HG03066 (cell line): ENCODE measurements at regions not wholly inside any gene's neighbourhood (a gene's known extent, or its start where the extent isn't known, plus 50 kb on each side); places are given as distances from the start of the nearest gene placed in this dataset.
"Not testable (repeated sequence)": the region's sequence is repeated elsewhere in the genome, so short reads cannot be mapped to it uniquely, and the experiment has no call there.

Source experiments
- ATAC-seq: cut with Tn5 transposase; IDR thresholded peaks from one replicate; pipeline ENCODE4 v1.9.1; 2021; ENCODE audit warnings: low read depth; ENCODE audit not compliant: unreplicated experiment

GRCh38 chr9:78437806-78438205, 140.9 kb downstream of the PSAT1 start:
- no peak for ATAC-seq

- ATAC-seq = no peak
These were observed 141.3 kb downstream of the PSAT1 start for GRCh38 chr9:78438211-78438610.

DNA sequence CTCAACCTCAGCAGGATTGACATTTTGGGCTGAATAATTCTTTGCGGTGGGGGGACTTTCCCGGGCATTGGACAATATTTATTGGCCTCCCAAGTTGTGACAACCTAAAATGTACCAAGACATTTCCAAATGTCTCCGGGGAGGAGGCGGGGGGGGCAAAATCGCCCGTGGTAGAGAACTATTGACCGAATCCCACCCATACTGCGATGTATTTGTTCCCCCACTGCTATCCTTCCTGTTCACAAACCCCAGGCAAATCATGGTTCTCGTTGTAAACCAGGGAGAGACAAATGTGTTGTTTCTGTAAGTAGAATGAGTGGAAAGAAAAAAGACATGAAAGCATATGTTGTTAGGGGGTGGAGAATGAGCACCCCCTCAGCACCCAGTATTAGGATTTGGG, 141.9 kb downstream of the PSAT1 start:
- ATAC-seq = no peak

DNA sequence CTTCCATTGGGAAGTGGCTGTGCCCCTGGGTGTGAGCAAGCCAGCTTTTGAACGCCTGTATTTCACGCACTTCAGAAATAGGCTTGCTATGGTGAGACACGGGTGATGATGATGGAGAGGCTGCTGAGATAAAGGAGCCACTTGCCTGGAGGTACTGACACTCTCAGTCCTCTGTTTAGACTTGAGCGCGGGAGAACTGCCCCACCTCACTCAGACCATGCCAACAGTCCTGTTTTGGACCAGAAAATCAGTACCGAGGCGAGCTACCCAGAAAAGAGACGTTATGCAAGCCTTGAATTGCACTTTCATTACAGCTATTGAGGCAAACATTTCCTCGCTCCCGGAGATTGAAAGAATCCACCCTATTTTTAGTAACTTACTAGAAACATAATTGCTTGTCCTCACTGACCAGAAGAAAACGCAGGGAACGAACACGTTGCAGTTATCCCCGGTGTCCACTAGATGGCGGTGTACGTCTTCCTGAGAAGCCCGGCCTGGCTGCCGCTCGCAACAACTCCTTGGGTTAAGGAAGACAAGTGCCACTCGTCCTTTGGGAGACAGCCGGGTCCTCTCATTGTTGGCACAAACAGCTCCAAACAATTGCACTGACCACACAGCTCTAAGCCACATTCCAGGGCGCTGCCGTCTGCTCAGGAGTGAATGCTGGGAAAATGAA, 142.4 kb downstream of the PSAT1 start:
- ATAC-seq = peak; percentile 69

DNA sequence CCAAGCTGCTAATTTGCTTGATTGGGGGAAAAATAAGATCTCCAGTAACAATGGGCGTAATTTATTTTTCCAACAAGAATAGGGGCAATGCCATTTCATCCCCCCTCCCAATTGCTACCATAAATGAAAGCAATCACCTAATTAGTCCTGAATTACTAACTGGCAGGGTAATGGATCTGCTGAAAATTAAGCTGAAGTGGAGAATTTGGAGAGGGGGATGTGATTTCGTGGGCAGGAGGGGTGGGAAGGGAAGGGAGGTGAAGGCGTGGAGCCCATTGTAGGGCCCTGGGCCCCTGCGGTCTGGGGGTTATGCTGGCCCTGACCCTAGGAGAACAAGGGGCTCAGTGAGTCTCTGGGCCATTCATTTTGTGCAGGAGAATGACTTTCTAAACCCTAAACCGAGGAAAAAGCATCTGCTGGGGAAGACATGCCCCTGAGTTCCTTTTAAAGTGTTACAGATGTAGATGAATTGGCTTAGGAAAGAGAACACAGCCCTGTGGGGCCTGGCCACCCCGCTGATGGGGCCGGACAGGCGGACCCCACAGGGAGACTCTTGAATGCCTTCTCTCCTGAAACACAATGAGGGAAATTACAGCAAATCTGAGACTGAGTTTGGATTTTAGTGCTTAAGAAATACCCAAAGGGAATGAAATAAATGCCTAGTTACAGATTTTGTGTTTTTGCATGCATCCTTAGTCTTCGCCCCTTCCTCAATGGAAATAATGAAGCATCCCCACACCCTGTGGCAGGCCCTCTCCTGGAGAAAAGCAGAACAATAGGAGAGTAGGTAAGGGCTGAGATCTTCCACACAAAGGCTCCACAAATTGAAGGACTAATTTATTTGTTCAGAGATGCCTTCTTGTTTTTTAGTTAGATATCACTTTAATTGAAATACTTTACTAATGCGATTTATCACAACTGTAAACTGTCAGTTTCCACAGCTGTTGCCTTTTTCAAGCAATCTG, 143.2 kb downstream of the PSAT1 start:
- ATAC-seq = no peak

GRCh38 chr9:78441396-78441795, 144.5 kb downstream of the PSAT1 start:
- no peak for ATAC-seq

GRCh38 chr9:78441822-78442431, 145.0 kb downstream of the PSAT1 start:
- ATAC-seq = no peak

DNA sequence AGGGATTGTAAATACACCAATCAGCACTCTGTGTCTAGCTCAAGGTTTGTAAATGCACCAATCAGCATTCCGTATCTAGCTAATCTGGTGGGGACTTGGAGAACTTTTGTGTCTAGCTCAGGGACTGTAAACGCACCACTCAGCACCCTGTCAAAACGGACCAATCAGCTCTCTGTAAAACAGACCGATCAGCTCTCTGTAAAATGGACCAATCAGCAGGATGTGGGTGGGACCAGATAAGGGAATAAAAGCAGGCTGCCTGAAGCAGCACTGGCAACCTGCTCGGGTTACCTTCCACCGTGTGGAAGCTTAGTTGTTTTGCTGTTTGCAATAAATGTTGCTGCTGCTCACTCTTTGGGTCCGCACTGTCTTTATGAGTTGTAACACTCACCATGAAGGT, 145.7 kb downstream of the PSAT1 start:
- not testable (repeated sequence) for ATAC-seq

- ATAC-seq = no peak
These were observed 147.0 kb downstream of the PSAT1 start for GRCh38 chr9:78443946-78444345.

- no peak for ATAC-seq
These were observed 152.2 kb downstream of the PSAT1 start for GRCh38 chr9:78448960-78449673.

GRCh38 chr9:78453450-78453849, 156.5 kb downstream of the PSAT1 start:
- ATAC-seq = no peak

GRCh38 chr9:78462611-78463010, 165.7 kb downstream of the PSAT1 start:
- no peak for ATAC-seq

GRCh38 chr9:78463750-78464149, 166.8 kb downstream of the PSAT1 start:
- ATAC-seq = no peak

- ATAC-seq = no peak
These were observed 171.3 kb downstream of the PSAT1 start for GRCh38 chr9:78468231-78468630.

GRCh38 chr9:78468974-78469576, 172.2 kb downstream of the PSAT1 start:
- no peak for ATAC-seq

DNA sequence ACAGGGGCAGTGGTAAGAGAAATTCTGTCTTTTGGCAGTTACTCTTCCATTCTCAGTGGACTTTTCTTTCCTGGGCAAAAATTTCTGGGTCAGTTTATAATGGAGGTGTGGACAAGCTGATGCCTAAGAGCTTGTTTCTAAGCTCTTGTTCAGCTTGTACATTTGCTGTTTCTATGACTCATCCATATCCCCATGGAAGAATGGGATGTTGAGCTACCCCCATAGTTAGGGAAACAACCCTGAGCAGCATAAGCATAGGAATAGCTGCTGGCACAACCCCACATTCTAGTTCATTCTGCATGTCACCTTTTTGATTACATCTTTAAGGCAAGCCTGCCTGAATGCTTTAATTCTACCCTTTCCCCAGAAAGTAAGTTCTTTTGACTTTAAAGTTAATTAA, 173.3 kb downstream of the PSAT1 start:
- no peak for ATAC-seq

- ATAC-seq = no peak
These were observed 173.8 kb downstream of the PSAT1 start for GRCh38 chr9:78470741-78471140.

DNA sequence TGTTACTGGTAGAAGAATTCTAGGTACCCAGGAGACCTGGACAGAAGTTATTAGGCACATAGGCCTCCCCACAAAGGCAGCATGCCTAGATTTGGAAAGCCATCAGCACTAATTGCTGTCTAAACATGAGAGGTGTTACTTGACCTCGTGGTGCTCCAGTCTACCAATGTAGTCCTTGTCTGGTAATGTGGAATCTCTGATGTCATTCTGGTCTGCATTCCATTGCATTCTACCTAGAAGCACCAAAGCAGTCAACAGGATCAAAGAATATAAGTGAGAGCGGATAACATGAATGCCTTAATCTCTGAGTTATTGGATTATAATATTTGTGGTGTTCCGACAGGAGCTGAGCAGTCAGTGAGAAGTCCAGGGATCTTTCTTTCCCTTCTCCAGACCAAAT, 175.2 kb downstream of the PSAT1 start:
- ATAC-seq = no peak

GRCh38 chr9:78479441-78479840, 182.5 kb downstream of the PSAT1 start:
- no peak for ATAC-seq

DNA sequence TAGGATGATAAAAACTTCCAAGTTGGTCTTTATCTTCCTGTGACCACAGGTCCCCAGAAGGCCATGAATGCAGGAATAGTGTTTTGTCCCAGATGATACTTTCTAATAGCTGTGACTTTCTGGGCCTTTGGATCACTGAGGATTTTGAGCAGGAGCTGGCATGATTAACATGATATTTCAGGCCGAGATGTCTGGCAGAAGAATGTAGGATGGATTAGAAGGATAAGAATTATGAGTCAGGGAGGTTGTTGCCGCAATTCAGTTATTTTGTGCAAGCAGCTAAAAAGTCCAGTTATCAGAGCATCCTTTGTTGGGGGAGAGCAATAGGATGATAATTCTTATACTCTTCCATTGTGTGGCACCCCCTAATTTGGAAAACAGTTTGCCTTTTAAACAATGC, 189.7 kb downstream of the PSAT1 start:
- no peak for ATAC-seq
